GM12878 (cell line): ENCODE measurements at regions not wholly inside any gene's neighbourhood (a gene's known extent, or its start where the extent isn't known, plus 50 kb on each side); places are given as distances from the start of the nearest gene placed in this dataset.

Experiments
- ATAC-seq: fragments of 200-7000 bp; cut with Tn5 transposase; 3 replicates; pipeline ENCODE4 v1.9.1; 2020; ENCODE audit warnings: mild to moderate bottlenecking, moderate library complexity
- BruUV-seq: library from RNA; stranded (reverse); fragments of 400-500 nt; replicated peaks from 2 replicates; lab custom pipeline; 2021; lab: Mats Ljungman, UMichigan
- CTCF ChIA-PET: fragments of 300-600 bp; sonication (Branson Sonifier 250); formaldehyde crosslinking; extraction: SDS; loops from one replicate; lab custom pipeline; 2021; ENCODE audit warnings: inconsistent platforms; lab: Yijun Ruan, JAX
- POLR2A ChIA-PET: fragments of 350-600 bp; formaldehyde crosslinking; extraction: SDS; loops from one replicate; lab custom pipeline; 2021; ENCODE audit warnings: inconsistent platforms; lab: Charles Lee
- RAD21 ChIA-PET: fragments of 300-600 bp; sonication (Branson Sonifier 250); formaldehyde crosslinking; loops from one replicate; lab custom pipeline; 2023; ENCODE audit warnings: antibody characterized with exemption; ENCODE audit not compliant: unreplicated experiment; lab: Charles Lee
- SMC1A ChIA-PET: fragments of 300-600 bp; sonication (Branson Sonifier 250); formaldehyde crosslinking; loops from one replicate; lab custom pipeline; 2023; ENCODE audit not compliant: unreplicated experiment, uncharacterized antibody; lab: Charles Lee
- DNase-seq: peaks from one replicate; pipeline ENCODE4 v3.0.0-alpha.2; 2011; ENCODE audit warnings: low read depth, low spot score
- FAIRE-seq: peaks from 3 replicates; lab custom pipeline; 2011; peaks lifted over from hg19 to GRCh38; lab: Jason Lieb, UNC
- H2AFZ ChIP-seq: 2 replicates; pipeline ENCODE4 v1.6.0; 2011; ENCODE audit warnings: low read depth, low read length, control low read depth; ENCODE audit not compliant: control insufficient read depth
- H3K27ac ChIP-seq: 2 replicates; pipeline ENCODE4 v1.5.1; 2011; ENCODE audit warnings: control low read depth; ENCODE audit not compliant: control insufficient read depth, insufficient read depth
- H3K27me3 ChIP-seq, 2 experiments: replicated peaks in 1 of 2; 2 replicates each; pipeline versions ENCODE4 v1.6.0 to v1.6.1; 2011; ENCODE audit warnings: low read length in 1 of 2; ENCODE audit not compliant: control insufficient read depth in 2 of 2, insufficient read depth in 2 of 2
- H3K36me3 ChIP-seq, 2 experiments: 2 replicates each; pipeline ENCODE4 v1.5.1; 2011; ENCODE audit warnings: low read length in 1 of 2; ENCODE audit not compliant: control insufficient read depth in 2 of 2, insufficient read depth in 2 of 2
- H3K4me1 ChIP-seq: 2 replicates; pipeline ENCODE4 v1.6.1; 2011; ENCODE audit warnings: mild to moderate bottlenecking, low read length, moderate library complexity, mixed read lengths; ENCODE audit not compliant: control insufficient read depth, insufficient read depth
- H3K4me2 ChIP-seq: 2 replicates; pipeline ENCODE4 v1.6.0; 2011; ENCODE audit warnings: control low read depth; ENCODE audit not compliant: control insufficient read depth, insufficient read depth
- H3K4me3 ChIP-seq: fragments of 200-600 bp; sonication (generic); 2 replicates; pipeline ENCODE4 v1.5.1; 2016
- H3K79me2 ChIP-seq: 2 replicates; pipeline ENCODE4 v1.6.0; 2011; ENCODE audit warnings: low read length; ENCODE audit not compliant: control insufficient read depth, insufficient read depth
- H3K9ac ChIP-seq: 2 replicates; pipeline ENCODE4 v1.8.0; 2011; ENCODE audit warnings: low read length, control low read depth, mixed read lengths; ENCODE audit not compliant: control insufficient read depth, insufficient read depth
- H3K9me3 ChIP-seq: replicated peaks from 3 replicates; pipeline ENCODE4 v1.5.1; 2011; ENCODE audit warnings: mild to moderate bottlenecking, low read length; ENCODE audit not compliant: control insufficient read depth, insufficient read depth
- H4K20me1 ChIP-seq: 2 replicates; pipeline ENCODE4 v1.6.0; 2011; ENCODE audit not compliant: control insufficient read depth, insufficient read depth
- BRCA1 ChIP-seq: IDR thresholded peaks from 2 replicates; pipeline ENCODE4 v1.6.1; 2011; ENCODE audit warnings: low read depth, low read length, improper control_type of control experiment
- IKZF2 ChIP-seq, 2 experiments: fragments of 450-650 bp; IDR thresholded peaks; 2 replicates each; pipeline ENCODE4 v1.6.1; 2017; ENCODE audit warnings: mild to moderate bottlenecking in 2 of 2, moderate library complexity in 2 of 2
- NFXL1 ChIP-seq: fragments of 450-650 bp; IDR thresholded peaks from 2 replicates; pipeline ENCODE4 v1.6.1; 2017; ENCODE audit warnings: antibody characterized with exemption, mild to moderate bottlenecking, borderline replicate concordance
- SMC3 ChIP-seq: IDR thresholded peaks from 2 replicates; pipeline ENCODE4 v1.6.1; 2011; ENCODE audit warnings: low read length, improper control_type of control experiment, borderline replicate concordance
- SPI1 ChIP-seq: IDR thresholded peaks from 2 replicates; pipeline ENCODE4 v1.6.1; 2011; ENCODE audit warnings: low read depth, mild to moderate bottlenecking, low read length, moderate library complexity, borderline replicate concordance; ENCODE audit not compliant: insufficient read depth
- WGBS: methylation state at CpG from one replicate; pipeline ENCODE4 v1.1.6; 2016; ENCODE audit warnings: low lambda C conversion rate; ENCODE audit not compliant: insufficient replicate concordance, insufficient coverage; ENCODE audit errors: missing lambda C conversion rate; 5-methylcytosine and 5-hydroxymethylcytosine counted together
- in situ Hi-C: fragments of 300-500 bp; cut with MboI; formaldehyde crosslinking; loops from 9 replicates; pipeline ENCODE4 v1.14.3; 2018; ENCODE audit warnings: mixed read lengths
- intact Hi-C: fragments of 100-400 bp; cut with micrococcal nuclease; formaldehyde crosslinking; loops from one replicate; pipeline ENCODE4 v1.14.2; 2022; ENCODE audit not compliant: unreplicated experiment
- TF ChIP-seq, protein P1 (sequence below): fragments of 450-650 bp; IDR thresholded peaks from 2 replicates; pipeline ENCODE4 v1.6.1; 2016; ENCODE audit warnings: mild to moderate bottlenecking
- TF ChIP-seq, protein P2 (sequence below): fragments of 150-350 bp; IDR thresholded peaks from 2 replicates; pipeline ENCODE4 v1.6.1; 2014; ENCODE audit warnings: mild to moderate bottlenecking, low read depth, low read length

DNA sequence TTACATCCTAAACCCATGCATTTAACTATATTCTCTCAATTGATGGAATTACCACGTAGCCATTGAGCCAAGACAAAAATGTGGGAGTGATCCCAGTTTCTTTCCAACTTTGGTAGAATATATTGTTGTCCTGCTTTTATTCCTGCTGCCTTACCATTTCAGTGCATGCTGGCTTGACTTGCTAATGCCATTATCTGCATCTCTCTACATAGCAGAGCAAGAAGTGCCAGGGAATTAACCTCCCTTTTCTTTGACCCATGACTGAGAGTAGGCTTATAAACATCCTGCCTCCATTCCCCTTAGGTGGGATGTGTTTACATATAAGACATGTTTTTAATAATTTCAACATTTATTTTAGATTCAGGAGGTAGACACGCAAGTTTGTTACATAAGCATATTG is 1153.4 kb downstream of the IGSF11 start:
- 19% methylated on average over 2 of the region's 2 CpGs for WGBS
- Histone ChIP-seq H4K20me1 (no peaks in the 10 kb centered on the region), H3K27ac (no peak overlapping the region), H3K4me3 (no peak overlapping the region), H3K9me3 (no peaks in the 10 kb centered on the region), H3K79me2 (no peaks in the 10 kb centered on the region), H3K9ac (no peak overlapping the region), H3K27me3 (no peaks in the 10 kb centered on the region), H3K4me2 (no peak overlapping the region), H2AFZ (no peak overlapping the region), H3K36me3 (no peaks in the 10 kb centered on the region), H3K4me1 (no peaks in the 10 kb centered on the region)
- no peak for ATAC-seq
- ChIA-PET POLR2A (no interaction called here), CTCF (no interaction called here), SMC1A (no interaction called here), RAD21 (no interaction called here)
- no peak for DNase-seq
- intact Hi-C loops (no loop called here), in situ Hi-C loops (no loop called here)
- TF ChIP-seq BRCA1 (no peak), SMC3 (no peak), NFXL1 (no peak)
- BruUV-seq = no TSS peak
- no peak for FAIRE-seq

DNA sequence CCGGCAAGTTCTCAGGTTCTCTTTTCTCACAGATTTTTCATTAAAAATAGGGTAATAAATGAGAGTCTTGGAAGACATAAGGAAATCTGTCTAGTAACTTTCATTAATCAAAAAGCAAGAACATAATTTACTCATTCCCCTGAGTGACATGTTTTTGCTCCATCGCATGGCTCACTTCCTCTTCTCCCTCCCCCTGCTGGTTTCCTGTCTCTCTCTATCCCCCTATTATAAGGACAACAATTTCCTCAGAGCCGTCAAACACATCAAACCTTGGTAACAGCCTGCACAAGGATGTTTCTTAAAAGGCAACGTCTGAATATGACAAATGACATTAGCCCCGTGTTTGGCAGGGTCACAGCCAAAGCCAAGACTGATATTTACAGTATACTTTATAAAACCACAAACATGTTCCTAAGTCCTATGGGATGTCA is 1149.6 kb downstream of the IGSF11 start:
- peak; percentile 67 for ATAC-seq
- no peak for DNase-seq
- Histone ChIP-seq H2AFZ (no peak overlapping the region), H4K20me1 (no peaks in the 10 kb centered on the region), H3K27me3 (no peaks in the 10 kb centered on the region), H3K9me3 (no peaks in the 10 kb centered on the region), H3K27ac (no peak overlapping the region), H3K4me3 (no peak overlapping the region), H3K36me3 (no peaks in the 10 kb centered on the region), H3K9ac (no peak overlapping the region), H3K4me2 (no peak overlapping the region), H3K4me1 (no peaks in the 10 kb centered on the region), H3K79me2 (no peaks in the 10 kb centered on the region)
- ChIA-PET SMC1A (no interaction called here), POLR2A (no interaction called here), CTCF (no interaction called here), RAD21 (no interaction called here)
- 1% methylated on average over 5 of the region's 5 CpGs for WGBS
- TF ChIP-seq, protein P1, sequence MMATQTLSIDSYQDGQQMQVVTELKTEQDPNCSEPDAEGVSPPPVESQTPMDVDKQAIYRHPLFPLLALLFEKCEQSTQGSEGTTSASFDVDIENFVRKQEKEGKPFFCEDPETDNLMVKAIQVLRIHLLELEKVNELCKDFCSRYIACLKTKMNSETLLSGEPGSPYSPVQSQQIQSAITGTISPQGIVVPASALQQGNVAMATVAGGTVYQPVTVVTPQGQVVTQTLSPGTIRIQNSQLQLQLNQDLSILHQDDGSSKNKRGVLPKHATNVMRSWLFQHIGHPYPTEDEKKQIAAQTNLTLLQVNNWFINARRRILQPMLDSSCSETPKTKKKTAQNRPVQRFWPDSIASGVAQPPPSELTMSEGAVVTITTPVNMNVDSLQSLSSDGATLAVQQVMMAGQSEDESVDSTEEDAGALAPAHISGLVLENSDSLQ = peak; percentile 65
- TF ChIP-seq, protein P2, sequence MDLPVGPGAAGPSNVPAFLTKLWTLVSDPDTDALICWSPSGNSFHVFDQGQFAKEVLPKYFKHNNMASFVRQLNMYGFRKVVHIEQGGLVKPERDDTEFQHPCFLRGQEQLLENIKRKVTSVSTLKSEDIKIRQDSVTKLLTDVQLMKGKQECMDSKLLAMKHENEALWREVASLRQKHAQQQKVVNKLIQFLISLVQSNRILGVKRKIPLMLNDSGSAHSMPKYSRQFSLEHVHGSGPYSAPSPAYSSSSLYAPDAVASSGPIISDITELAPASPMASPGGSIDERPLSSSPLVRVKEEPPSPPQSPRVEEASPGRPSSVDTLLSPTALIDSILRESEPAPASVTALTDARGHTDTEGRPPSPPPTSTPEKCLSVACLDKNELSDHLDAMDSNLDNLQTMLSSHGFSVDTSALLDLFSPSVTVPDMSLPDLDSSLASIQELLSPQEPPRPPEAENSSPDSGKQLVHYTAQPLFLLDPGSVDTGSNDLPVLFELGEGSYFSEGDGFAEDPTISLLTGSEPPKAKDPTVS = no peak
- peak; percentile 69; the same call in 1 of the 2 replicates for TF ChIP-seq SPI1
- TF ChIP-seq IKZF2 (IDR thresholded peaks at IDR 0.05) = 0 out of 4 replicates have a peak, but pooled peaks of 1 of the 2 experiments have one; percentile 21
- no peak for FAIRE-seq
- BruUV-seq = no TSS peak
- intact Hi-C loops (no loop called here), in situ Hi-C loops (no loop called here)
